NCI-H526 treated with DMSO at 0.1 percent for 48 hours (cell line): ENCODE measurements at regions not wholly inside any gene's neighbourhood (a gene's known extent, or its start where the extent isn't known, plus 50 kb on each side); places are given as distances from the start of the nearest gene placed in this dataset.
"Not testable (repeated sequence)": the region's sequence is repeated elsewhere in the genome, so short reads cannot be mapped to it uniquely, and the experiment has no call there.

Experiments
- DNase-seq: peaks from one replicate; lab custom pipeline; 2025; lab: John Stamatoyannopoulos, UW

GRCh38 chr4:58368221-58368620, 1258.0 kb upstream of the IGFBP7 start:
- no peak for DNase-seq

DNA sequence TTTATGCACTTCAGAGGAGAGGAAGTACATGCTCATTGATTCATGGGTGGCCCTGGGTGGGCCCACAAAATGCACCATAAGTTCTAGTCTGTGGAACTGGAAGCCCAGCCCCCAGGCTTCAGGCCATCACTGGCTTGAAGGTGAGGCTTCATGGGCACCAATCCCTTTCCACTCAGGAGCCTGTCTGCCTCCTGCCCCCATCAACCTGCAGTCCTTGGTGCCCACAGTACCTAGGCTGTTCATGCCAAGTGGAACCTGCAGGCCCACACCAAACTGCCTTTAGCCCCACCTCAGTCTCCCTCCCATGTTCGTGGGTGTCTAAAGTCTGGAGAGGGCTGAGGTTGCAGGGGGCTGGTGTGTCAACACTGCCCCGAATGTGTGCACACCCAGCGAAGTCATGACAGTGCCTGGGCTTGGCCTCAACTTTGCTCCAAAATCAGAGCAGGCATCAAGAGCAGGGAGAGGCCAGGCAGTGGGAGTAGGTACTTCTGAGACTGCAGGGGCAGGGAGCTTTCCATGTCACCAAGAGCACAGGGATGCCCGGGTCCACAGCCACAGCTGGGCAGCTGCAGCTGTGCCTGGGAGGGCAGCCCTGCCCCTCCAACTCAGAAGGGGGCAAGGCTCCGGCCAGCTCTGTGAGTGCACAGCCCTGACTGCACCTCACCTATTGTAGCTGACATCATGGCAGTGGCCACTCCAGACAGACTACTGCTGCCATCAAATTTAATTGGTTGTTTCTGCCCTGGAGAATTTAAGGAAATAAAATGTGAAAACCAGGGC, 1250.4 kb upstream of the IGFBP7 start:
- no peak for DNase-seq

GRCh38 chr4:58359590-58359989, 1249.4 kb upstream of the IGFBP7 start:
- no peak for DNase-seq

DNA sequence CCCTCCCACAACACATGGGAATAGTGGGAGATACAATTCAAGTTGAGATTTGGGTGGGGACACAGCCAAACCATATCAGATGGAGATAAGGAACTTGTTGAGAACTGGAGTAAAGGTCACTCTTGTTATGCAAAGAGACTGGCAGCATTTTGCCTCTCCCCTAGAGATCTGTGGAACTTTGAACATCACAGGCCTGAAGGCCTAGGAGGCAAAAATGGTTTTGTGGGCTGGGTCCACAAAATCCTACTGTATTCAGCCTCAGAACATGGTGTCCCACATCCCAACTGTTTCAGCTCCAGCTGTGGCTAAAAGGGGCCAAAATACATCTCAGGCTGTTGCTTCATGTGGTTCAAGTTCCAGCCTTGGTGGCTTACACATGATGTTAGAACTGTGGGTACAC, 1247.8 kb upstream of the IGFBP7 start:
- no peak for DNase-seq

GRCh38 chr4:58325070-58325469, 1214.9 kb upstream of the IGFBP7 start:
- DNase-seq, result no peak

GRCh38 chr4:58313444-58313843, 1203.3 kb upstream of the IGFBP7 start:
- no peak for DNase-seq

DNA sequence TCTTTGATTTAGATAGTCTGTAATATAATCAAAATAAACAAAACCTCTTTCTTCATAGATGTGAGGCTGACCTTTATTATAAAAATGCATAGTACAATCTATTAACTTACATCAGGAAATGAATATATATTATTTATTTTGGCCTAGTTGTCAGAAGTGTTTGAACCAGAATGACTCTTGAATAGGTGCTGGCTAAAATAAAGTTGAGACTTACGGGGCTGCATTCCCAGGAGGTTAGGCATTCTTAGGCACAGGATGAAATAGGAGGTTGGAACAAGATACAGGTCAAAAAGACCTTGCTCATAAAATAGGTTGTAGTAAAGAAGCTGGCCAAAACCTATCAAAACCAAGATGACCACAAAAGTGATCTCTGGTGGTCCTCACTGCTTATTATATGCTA, 1193.3 kb upstream of the IGFBP7 start:
- no peak for DNase-seq

DNA sequence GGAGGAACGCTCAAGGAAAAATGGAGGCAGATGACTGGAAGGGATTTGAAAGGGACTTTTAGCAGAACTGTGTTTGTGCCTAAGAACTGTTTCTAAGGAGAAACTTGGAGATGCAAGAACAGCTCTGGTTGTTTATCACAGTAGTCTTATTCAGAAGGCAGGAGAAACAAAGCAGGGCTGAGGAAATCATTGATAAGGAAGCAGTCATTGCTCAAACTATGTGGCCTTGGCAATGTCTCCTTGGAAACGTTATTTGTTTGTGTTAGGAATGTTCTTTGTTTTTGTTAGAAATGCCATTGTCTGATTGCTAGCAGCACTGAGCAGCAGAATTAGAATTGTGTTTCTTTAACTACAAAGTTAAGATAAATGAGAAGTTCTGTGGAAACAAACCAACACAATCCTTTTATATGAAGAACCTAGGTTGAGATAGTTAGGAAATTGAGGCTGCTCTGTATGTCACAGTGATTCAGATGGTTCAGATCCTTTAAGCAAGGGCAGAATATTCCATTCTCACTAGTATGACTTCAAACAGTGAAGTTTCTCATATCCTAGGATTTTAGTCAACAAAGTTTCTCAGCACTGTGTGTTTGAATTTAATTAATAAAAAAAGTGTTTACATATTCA, 1191.3 kb upstream of the IGFBP7 start:
- no peak for DNase-seq

GRCh38 chr4:58286335-58286734, 1176.2 kb upstream of the IGFBP7 start:
- no peak for DNase-seq

DNA sequence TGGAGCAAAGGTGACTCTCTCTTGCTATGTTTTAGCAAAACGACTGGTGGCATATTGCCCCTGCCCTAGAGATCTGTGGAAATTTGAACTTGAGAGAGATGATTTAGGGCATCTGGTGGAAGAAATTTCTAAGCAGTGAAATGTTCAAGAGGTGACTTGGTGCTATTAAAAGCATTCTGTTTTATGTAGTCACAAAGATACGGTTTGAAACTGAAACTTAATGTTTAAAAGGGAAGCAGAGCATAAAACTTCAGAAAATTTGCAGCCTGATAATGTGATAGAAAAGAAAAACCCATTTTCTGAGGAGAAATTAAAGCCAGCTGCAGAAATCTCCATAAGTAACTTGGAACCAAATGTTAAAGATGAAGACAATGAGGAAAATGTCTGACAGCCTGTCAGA, 1170.7 kb upstream of the IGFBP7 start:
- DNase-seq, result not testable (repeated sequence)

- DNase-seq, result no peak
Observed at GRCh38 chr4:58275856-58276255, 1165.7 kb upstream of the IGFBP7 start.

DNA sequence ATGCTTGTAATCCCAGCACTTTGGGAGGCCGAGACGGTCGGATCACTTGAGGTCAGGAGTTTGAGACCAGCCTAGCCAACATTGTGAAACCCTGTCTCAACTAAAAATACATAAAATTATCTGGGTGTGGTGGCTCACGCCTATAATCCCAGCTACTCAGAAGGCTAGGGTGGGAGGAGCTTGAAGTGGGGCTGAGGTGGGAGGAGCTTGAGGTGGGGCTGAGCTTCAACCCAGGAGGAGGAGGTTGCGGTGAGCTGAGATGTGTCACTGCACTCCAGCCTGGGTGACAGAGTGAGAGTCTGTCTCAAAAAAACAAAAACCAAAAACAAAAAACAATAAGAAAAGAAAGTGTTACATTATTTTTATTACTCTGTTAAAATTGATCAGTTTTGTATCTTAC, 1164.4 kb upstream of the IGFBP7 start:
- no peak for DNase-seq

- no peak for DNase-seq
Observed at GRCh38 chr4:58272311-58272710, 1162.1 kb upstream of the IGFBP7 start.

DNA sequence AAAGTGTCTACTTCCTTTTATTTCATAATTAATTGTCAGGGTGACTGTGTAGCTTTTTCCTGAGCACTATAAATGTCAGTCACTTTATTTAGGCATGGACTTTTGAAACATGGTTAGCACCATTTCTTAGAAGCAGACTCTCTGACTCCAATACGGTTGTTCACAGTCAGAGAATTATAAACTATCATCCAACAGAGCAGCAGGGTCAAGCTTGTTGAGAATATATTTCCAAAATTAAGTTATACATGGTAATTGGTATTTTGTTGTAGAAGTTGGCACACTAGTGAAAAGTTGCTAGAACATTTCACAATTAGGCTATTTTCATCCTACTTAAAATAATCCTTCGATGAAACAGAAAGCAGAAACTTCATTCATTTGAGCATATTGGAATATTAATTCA, 1155.5 kb upstream of the IGFBP7 start:
- DNase-seq, result no peak

DNA sequence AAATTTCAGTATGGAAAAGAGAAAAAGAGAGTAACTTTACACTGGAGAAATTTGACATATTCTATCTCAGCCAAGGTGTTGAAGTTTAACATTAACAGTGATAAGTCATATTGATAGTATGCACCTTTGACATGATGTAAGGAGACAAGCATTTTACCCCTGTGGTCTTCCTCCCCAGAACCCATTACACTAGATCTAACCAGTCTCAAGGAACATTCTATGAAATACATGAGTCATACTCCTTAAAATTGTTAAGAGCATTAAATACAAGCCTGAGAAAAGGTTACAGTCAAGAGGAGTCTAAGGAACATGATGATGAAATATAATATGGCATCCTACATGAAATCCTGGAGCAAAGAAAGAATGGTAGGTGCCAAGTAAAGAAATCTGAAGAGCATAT, 1151.3 kb upstream of the IGFBP7 start:
- no peak for DNase-seq

GRCh38 chr4:58254291-58254690, 1144.1 kb upstream of the IGFBP7 start:
- DNase-seq, result no peak

GRCh38 chr4:58252656-58253055, 1142.5 kb upstream of the IGFBP7 start:
- DNase-seq, result no peak

DNA sequence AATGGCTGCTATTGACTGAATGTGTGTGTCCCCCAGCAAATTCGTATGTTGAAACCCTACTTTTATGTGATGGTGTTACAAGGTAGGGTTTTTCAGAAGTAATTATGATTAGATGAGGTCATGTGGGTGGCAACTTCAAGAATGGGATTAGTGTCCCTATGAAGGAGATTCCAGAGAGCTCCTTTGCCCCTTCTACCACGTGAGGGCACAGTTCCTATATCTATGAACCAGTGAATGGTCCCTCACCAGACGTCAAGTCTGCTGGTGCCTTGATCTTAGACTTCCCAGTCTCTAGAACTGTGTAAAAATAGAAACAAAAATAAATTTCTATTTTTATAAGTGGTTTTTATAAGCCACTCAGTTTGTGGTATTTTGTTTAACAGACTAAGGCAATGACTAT, 1137.6 kb upstream of the IGFBP7 start:
- peak; percentile 3 for DNase-seq

GRCh38 chr4:58225460-58225859, 1115.3 kb upstream of the IGFBP7 start:
- no peak for DNase-seq

GRCh38 chr4:58219179-58219578, 1109.0 kb upstream of the IGFBP7 start:
- DNase-seq, result no peak

- DNase-seq, result no peak
Observed at GRCh38 chr4:58216461-58216860, 1106.3 kb upstream of the IGFBP7 start.

- no peak for DNase-seq
Observed at GRCh38 chr4:58214376-58214775, 1104.2 kb upstream of the IGFBP7 start.

DNA sequence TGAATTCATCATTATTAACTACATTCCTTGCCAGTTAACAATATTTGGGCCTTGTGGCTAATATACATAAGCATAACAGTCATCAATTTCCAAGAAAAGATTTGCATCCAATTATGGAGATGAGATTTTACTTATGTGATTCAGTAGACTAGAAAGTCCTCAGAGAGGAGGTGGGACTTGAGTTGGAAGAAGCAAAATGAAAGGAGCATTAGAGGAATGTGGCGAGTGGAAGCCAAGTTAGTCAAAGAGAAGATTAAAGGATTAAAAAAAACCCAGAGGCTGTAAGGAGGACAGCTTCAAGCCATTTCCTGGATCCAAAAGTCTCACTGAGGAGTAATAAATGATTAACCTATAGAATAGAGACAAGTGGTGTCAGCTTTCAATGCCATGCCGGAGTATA, 1099.4 kb upstream of the IGFBP7 start:
- DNase-seq, result no peak

DNA sequence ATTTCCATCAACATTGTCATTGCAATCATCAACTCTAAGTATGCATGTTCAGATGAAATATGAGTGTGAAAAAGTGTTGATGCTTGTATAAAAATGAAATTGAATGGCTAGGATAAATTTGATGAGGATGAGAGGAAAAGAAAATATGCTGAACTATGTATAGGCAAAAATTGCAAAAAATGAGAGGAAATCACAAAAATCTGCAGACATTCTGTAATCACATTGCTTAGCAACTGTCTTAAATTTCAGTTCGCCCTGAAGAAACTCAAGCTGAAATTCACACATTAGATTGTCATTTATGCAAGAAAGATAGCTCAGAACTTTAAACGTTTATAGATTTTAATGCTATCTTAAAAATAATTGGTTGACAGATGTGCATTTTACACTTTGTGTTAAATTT, 1098.8 kb upstream of the IGFBP7 start:
- DNase-seq, result no peak
